Jurkat, Clone E6-1 (cell line): ENCODE measurements at regions not wholly inside any gene's neighbourhood (a gene's known extent, or its start where the extent isn't known, plus 50 kb on each side); places are given as distances from the start of the nearest gene placed in this dataset.
"Not testable (repeated sequence)": the region's sequence is repeated elsewhere in the genome, so short reads cannot be mapped to it uniquely, and the experiment has no call there.

Source experiments
- DNase-seq: peaks from one replicate; pipeline ENCODE4 v3.0.0-alpha.2; 2011; ENCODE audit warnings: low read depth, low spot score
- H3K4me3 ChIP-seq: 2 replicates; pipeline ENCODE4 v1.5.1; 2011; ENCODE audit warnings: mild to moderate bottlenecking, low read length, control low read depth, moderate library complexity

GRCh38 chr21:28633839-28634555 is 358.7 kb downstream of the LTN1 start:
- no peak for DNase-seq
- H3K4me3 ChIP-seq: no peak overlapping the region

GRCh38 chr21:28632755-28633408 is 359.8 kb downstream of the LTN1 start:
- no peak overlapping the region for H3K4me3 ChIP-seq
- DNase-seq: no peak

- H3K4me3 ChIP-seq: no peak overlapping the region
- DNase-seq: no peak
Measured at GRCh38 chr21:28627691-28628090, 365.0 kb downstream of the LTN1 start.

GRCh38 chr21:28627261-28627660 is 365.4 kb downstream of the LTN1 start:
- no peak overlapping the region for H3K4me3 ChIP-seq
- DNase-seq: no peak

GRCh38 chr21:28624626-28625025 is 368.1 kb downstream of the LTN1 start:
- DNase-seq: no peak
- H3K4me3 ChIP-seq: no peak overlapping the region

GRCh38 chr21:28617300-28617699 is 375.4 kb downstream of the LTN1 start:
- H3K4me3 ChIP-seq: no peak overlapping the region
- DNase-seq: no peak

- H3K4me3 ChIP-seq: no peak overlapping the region
- no peak for DNase-seq
Measured at GRCh38 chr21:28615276-28615675, 377.4 kb downstream of the LTN1 start.

GRCh38 chr21:28614791-28615190 is 377.9 kb downstream of the LTN1 start:
- H3K4me3 ChIP-seq: no peak overlapping the region
- no peak for DNase-seq

- DNase-seq: no peak
Measured at GRCh38 chr21:28608646-28609045, 384.0 kb downstream of the LTN1 start.

GRCh38 chr21:28607545-28607944 is 385.1 kb downstream of the LTN1 start:
- no peak for DNase-seq
- no peak overlapping the region for H3K4me3 ChIP-seq

More at GRCh38 chr21:28608646-28609045, 384.0 kb downstream of the LTN1 start:
- H3K4me3 ChIP-seq: no peak overlapping the region

- peak; percentile 76 for DNase-seq
Measured at GRCh38 chr21:28604946-28605537, 387.6 kb downstream of the LTN1 start.

GRCh38 chr21:28602546-28602945 is 390.1 kb downstream of the LTN1 start:
- no peak for DNase-seq
- no peak overlapping the region for H3K4me3 ChIP-seq

More at GRCh38 chr21:28604946-28605537, 387.6 kb downstream of the LTN1 start:
- H3K4me3 ChIP-seq: no peak overlapping the region

GRCh38 chr21:28598214-28598613 is 394.5 kb downstream of the LTN1 start:
- no peak overlapping the region for H3K4me3 ChIP-seq
- no peak for DNase-seq

- no peak overlapping the region for H3K4me3 ChIP-seq
- DNase-seq: no peak
Measured at GRCh38 chr21:28592205-28592865, 400.3 kb downstream of the LTN1 start.

GRCh38 chr21:28590676-28591075 is 402.0 kb downstream of the LTN1 start:
- no peak overlapping the region for H3K4me3 ChIP-seq
- DNase-seq: no peak

GRCh38 chr21:28590026-28590425 is 402.7 kb downstream of the LTN1 start:
- DNase-seq: no peak
- H3K4me3 ChIP-seq: no peak overlapping the region

- DNase-seq: no peak
- H3K4me3 ChIP-seq: no peak overlapping the region
Measured at GRCh38 chr21:28588997-28589396, 403.7 kb downstream of the LTN1 start.

GRCh38 chr21:28587748-28588147 is 404.9 kb downstream of the LTN1 start:
- DNase-seq: no peak
- no peak overlapping the region for H3K4me3 ChIP-seq

GRCh38 chr21:28581976-28582375 is 410.7 kb downstream of the LTN1 start:
- DNase-seq: no peak
- H3K4me3 ChIP-seq: no peak overlapping the region

GRCh38 chr21:28581311-28581731 is 411.4 kb downstream of the LTN1 start:
- not testable (repeated sequence) for H3K4me3 ChIP-seq, DNase-seq
